ENCODE measurements at regions not wholly inside any gene's neighbourhood (a gene's known extent, or its start where the extent isn't known, plus 50 kb on each side); places are given as distances from the start of the nearest gene placed in this dataset.

- DNase-seq (ENCODE audit: low spot score): no peak
- Histone ChIP-seq H3K27ac (no peak overlapping the region), H3K4me3 (no peak overlapping the region), H3K36me3 (no peaks in the 10 kb centered on the region), H3K27me3 (replicated peaks; ENCODE audit: insufficient read depth) (no peaks in the 10 kb centered on the region), H3K9me3 (no peaks in the 10 kb centered on the region), H3K4me1 (replicated peaks) (no peaks in the 10 kb centered on the region)
- intact Hi-C loops (cut with DNase I): no loop called here
- no peak for TF ChIP-seq POLR2AphosphoS5 (IDR thresholded peaks at IDR 0.05)
- no peak for TF ChIP-seq POLR2A (IDR thresholded peaks at IDR 0.05)
- no peak for TF ChIP-seq CTCF (IDR thresholded peaks at IDR 0.05)
- WGBS: 62% methylated on average over 4 of the region's 4 CpGs
Measured at GRCh38 chr13:91158017-91158395, 189.5 kb upstream of the MIR17HG start.

GRCh38 chr13:91162180-91162579 is 185.3 kb upstream of the MIR17HG start:
- TF ChIP-seq CTCF (IDR thresholded peaks at IDR 0.05) (no peak), POLR2A (IDR thresholded peaks at IDR 0.05) (no peak), POLR2AphosphoS5 (IDR thresholded peaks at IDR 0.05) (no peak)
- no peaks in the 10 kb centered on the region for H3K4me1 ChIP-seq (replicated peaks)
- H3K9me3 ChIP-seq: no peaks in the 10 kb centered on the region
- DNase-seq (ENCODE audit: low spot score): no peak
- intact Hi-C loops (cut with DNase I): no loop called here
- 87% methylated on average over 3 of the region's 3 CpGs for WGBS
- no peak overlapping the region for H3K4me3 ChIP-seq
- no peaks in the 10 kb centered on the region for H3K36me3 ChIP-seq
- no peaks in the 10 kb centered on the region for H3K27me3 ChIP-seq (replicated peaks; ENCODE audit: insufficient read depth)
- no peak overlapping the region for H3K27ac ChIP-seq

DNA sequence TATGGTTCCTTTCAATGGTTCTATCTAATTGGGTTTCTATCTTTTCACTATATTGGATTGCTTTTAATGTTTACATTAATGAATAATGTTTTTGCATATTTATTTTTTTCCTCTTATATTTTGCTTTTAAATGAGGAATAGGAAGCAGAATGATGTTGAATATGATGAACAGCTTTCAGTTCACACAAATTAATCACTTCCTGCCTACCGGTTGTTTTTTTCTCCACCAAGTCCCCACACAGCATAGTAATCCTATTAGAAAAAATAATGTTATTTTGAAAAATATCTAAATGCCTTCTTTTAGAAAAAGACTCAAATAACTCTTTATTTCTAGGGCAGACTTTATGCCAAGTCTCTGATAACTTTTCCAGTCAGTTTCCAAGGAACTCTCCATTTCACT is 184.9 kb upstream of the MIR17HG start:
- H3K36me3 ChIP-seq: no peaks in the 10 kb centered on the region
- H3K27ac ChIP-seq: no peak overlapping the region
- H3K4me3 ChIP-seq: no peak overlapping the region
- no peak for DNase-seq (ENCODE audit: low spot score)
- no peaks in the 10 kb centered on the region for H3K9me3 ChIP-seq
- no peaks in the 10 kb centered on the region for H3K27me3 ChIP-seq (replicated peaks; ENCODE audit: insufficient read depth)
- TF ChIP-seq POLR2AphosphoS5 (IDR thresholded peaks at IDR 0.05) (no peak), POLR2A (IDR thresholded peaks at IDR 0.05) (no peak), CTCF (IDR thresholded peaks at IDR 0.05) (no peak)
- no peaks in the 10 kb centered on the region for H3K4me1 ChIP-seq (replicated peaks)
- WGBS: 71% methylated on average over 1 of the region's 1 CpG
- intact Hi-C loops (cut with DNase I): no loop called here

DNA sequence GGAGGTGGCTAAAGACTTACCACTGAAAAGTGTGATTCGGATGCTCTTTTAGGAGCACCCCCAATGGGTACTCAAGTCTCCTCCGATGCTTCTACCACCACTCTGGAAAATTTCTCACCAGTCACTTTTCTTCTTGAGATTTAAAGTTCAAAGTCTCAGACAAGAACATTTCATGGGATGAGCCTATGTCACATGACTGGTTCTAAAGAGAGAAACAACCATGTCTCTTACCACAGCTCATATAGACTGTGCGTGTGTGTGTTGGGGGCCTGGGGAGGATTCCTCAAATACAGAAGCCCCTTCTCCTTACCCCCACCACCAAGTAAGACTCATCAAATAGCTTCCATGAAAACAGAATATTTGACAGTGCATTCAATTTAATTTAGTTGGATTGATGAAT is 181.7 kb upstream of the MIR17HG start:
- H3K36me3 ChIP-seq: no peaks in the 10 kb centered on the region

More for the DNA sequence above, 181.7 kb upstream of the MIR17HG start:
- H3K27ac ChIP-seq: no peak overlapping the region
- no peak overlapping the region for H3K4me3 ChIP-seq
- H3K9me3 ChIP-seq: no peaks in the 10 kb centered on the region
- TF ChIP-seq CTCF (IDR thresholded peaks at IDR 0.05): no peak
- TF ChIP-seq POLR2AphosphoS5 (IDR thresholded peaks at IDR 0.05): no peak
- no peak for TF ChIP-seq POLR2A (IDR thresholded peaks at IDR 0.05)
- no peaks in the 10 kb centered on the region for H3K27me3 ChIP-seq (replicated peaks; ENCODE audit: insufficient read depth)
- no peaks in the 10 kb centered on the region for H3K4me1 ChIP-seq (replicated peaks)
- DNase-seq (ENCODE audit: low spot score): no peak
- intact Hi-C loops (cut with DNase I): no loop called here
- WGBS: 99% methylated on average over 3 of the region's 3 CpGs

All from prostate gland (tissue), 2 donors.